Mesothelial cell of epicardium (in vitro differentiated cells): ENCODE measurements at regions not wholly inside any gene's neighbourhood (a gene's known extent, or its start where the extent isn't known, plus 50 kb on each side); places are given as distances from the start of the nearest gene placed in this dataset.

Experiments used
- DNase-seq, 2 experiments: peaks; one replicate each; pipeline ENCODE4 v3.0.0; 2021; ENCODE audit warnings: low spot score in 2 of 2; ENCODE audit not compliant: unreplicated experiment in 2 of 2
- H3K27ac Mint-ChIP-seq: 2 replicates; pipeline ENCODE4 v1.8.0; 2021; ENCODE audit warnings: mixed read lengths
- H3K27me3 Mint-ChIP-seq: 2 replicates; pipeline ENCODE4 v1.8.0; 2021; ENCODE audit warnings: low read depth, mixed read lengths
- H3K36me3 Mint-ChIP-seq: 2 replicates; pipeline ENCODE4 v1.8.0; 2021; ENCODE audit warnings: mixed read lengths
- H3K4me1 Mint-ChIP-seq: 2 replicates; pipeline ENCODE4 v1.8.0; 2021; ENCODE audit warnings: mixed read lengths
- H3K4me3 Mint-ChIP-seq: 2 replicates; pipeline ENCODE4 v1.8.0; 2021; ENCODE audit warnings: mild to moderate bottlenecking, moderate library complexity, mixed read lengths
- H3K9me3 Mint-ChIP-seq: 2 replicates; pipeline ENCODE4 v1.8.0; 2021; ENCODE audit warnings: mixed read lengths
- TF ChIP-seq, protein P1 (sequence below): fragments of 200-600 bp; sonication (generic); IDR thresholded peaks from one replicate; pipeline ENCODE4 v1.5.0; 2021; ENCODE audit warnings: antibody characterized with exemption; ENCODE audit not compliant: unreplicated experiment

- H3K27me3 Mint-ChIP-seq, result no peaks in the 10 kb centered on the region
- H3K27ac Mint-ChIP-seq, result no peak overlapping the region
- peaks cover 6% of the 10 kb centered on the region for H3K9me3 Mint-ChIP-seq
- peak; percentile 48 to 72 for DNase-seq
- no peak overlapping the region for H3K4me3 Mint-ChIP-seq
- H3K4me1 Mint-ChIP-seq, result peaks cover 26% of the 10 kb centered on the region
- H3K36me3 Mint-ChIP-seq, result no peaks in the 10 kb centered on the region
- TF ChIP-seq, protein P1, sequence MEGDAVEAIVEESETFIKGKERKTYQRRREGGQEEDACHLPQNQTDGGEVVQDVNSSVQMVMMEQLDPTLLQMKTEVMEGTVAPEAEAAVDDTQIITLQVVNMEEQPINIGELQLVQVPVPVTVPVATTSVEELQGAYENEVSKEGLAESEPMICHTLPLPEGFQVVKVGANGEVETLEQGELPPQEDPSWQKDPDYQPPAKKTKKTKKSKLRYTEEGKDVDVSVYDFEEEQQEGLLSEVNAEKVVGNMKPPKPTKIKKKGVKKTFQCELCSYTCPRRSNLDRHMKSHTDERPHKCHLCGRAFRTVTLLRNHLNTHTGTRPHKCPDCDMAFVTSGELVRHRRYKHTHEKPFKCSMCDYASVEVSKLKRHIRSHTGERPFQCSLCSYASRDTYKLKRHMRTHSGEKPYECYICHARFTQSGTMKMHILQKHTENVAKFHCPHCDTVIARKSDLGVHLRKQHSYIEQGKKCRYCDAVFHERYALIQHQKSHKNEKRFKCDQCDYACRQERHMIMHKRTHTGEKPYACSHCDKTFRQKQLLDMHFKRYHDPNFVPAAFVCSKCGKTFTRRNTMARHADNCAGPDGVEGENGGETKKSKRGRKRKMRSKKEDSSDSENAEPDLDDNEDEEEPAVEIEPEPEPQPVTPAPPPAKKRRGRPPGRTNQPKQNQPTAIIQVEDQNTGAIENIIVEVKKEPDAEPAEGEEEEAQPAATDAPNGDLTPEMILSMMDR, result no peak
These were observed 412.2 kb upstream of the ZMIZ1 start for GRCh38 chr10:78656417-78657162.

DNA sequence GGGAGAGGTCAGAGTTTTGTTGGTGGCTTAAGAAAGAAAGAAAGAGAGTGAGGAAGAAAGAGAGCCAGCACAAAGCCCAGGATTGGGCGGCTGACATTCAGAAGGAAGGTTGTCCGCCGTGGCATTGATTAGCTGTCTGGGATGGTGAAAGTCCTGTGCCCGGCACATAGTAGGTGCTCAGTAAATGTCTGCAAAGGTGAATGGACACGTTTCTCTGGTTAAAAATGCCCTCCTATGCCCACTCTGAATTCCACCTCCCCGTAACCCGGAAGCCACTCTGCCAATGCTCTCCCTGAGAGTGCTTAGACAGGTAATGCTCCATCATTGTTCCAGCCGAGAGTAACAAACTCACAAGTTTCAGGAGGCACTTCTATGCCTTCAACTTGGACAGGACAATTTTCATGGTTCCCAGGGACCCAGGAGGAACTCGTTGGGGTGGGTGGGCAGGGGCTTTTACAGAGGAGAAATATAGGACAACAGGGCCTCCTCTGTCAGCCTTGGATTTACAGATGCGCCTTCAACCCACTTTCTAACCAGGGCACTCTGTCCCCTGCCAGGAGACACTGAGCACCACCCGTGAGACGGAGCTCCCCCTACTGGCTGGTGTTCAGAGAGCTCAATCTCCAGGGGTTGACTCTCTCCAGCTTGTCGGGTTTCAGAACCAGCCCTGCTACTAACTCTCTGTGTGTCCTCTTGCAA, 411.5 kb upstream of the ZMIZ1 start:
- peak overlapping the region; percentile 43 for H3K27ac Mint-ChIP-seq
- no peaks in the 10 kb centered on the region for H3K9me3 Mint-ChIP-seq

GRCh38 chr10:78657862-78658165, 411.0 kb upstream of the ZMIZ1 start:
- Mint-ChIP-seq H3K27me3 (no peaks in the 10 kb centered on the region), H3K4me3 (no peak overlapping the region), H3K27ac (peak overlapping the region; percentile 27), H3K4me1 (peaks cover 26% of the 10 kb centered on the region), H3K36me3 (no peaks in the 10 kb centered on the region), H3K9me3 (no peaks in the 10 kb centered on the region)
- DNase-seq, result no peak
- TF ChIP-seq, protein P1, result no peak

More for the DNA sequence above, 411.5 kb upstream of the ZMIZ1 start:
- Mint-ChIP-seq H3K36me3 (no peaks in the 10 kb centered on the region), H3K4me1 (peaks cover 26% of the 10 kb centered on the region), H3K27me3 (no peaks in the 10 kb centered on the region), H3K4me3 (no peak overlapping the region)
- TF ChIP-seq, protein P1, result peak; percentile 37
- peak; percentile 42 to 73 for DNase-seq

GRCh38 chr10:78658645-78659597, 409.8 kb upstream of the ZMIZ1 start:
- DNase-seq, result no peak
- TF ChIP-seq, protein P1, result no peak
- peaks cover 26% of the 10 kb centered on the region for H3K4me1 Mint-ChIP-seq
- no peaks in the 10 kb centered on the region for H3K36me3 Mint-ChIP-seq
- no peak overlapping the region for H3K4me3 Mint-ChIP-seq
- H3K27ac Mint-ChIP-seq, result peak overlapping the region; percentile 33
- no peaks in the 10 kb centered on the region for H3K27me3 Mint-ChIP-seq
- no peaks in the 10 kb centered on the region for H3K9me3 Mint-ChIP-seq

GRCh38 chr10:78659598-78659967, 409.2 kb upstream of the ZMIZ1 start:
- DNase-seq, result no peak
- no peak overlapping the region for H3K27ac Mint-ChIP-seq
- peaks cover 20% of the 10 kb centered on the region for H3K4me1 Mint-ChIP-seq
- TF ChIP-seq, protein P1, result no peak
- no peaks in the 10 kb centered on the region for H3K36me3 Mint-ChIP-seq
- H3K9me3 Mint-ChIP-seq, result peaks cover under 1% of the 10 kb centered on the region
- no peak overlapping the region for H3K4me3 Mint-ChIP-seq
- H3K27me3 Mint-ChIP-seq, result no peaks in the 10 kb centered on the region
